Pancreas (tissue), 10 donors: ENCODE measurements at regions not wholly inside any gene's neighbourhood (a gene's known extent, or its start where the extent isn't known, plus 50 kb on each side); places are given as distances from the start of the nearest gene placed in this dataset.

Experiments used
- ATAC-seq, 4 donors: fragments of 200-7000 bp; cut with Tn5 transposase; one replicate each; pipeline versions ENCODE4 v1.8.0 to v1.9.1; 2020; ENCODE audit warnings: mild to moderate bottlenecking in 4 of 4, moderate library complexity in 4 of 4
- DNase-seq, 6 donors: peaks; one replicate each; pipeline ENCODE4 v3.0.0-alpha.2; 2020
- FAIRE-seq: peaks from 2 replicates; lab custom pipeline; 2012; peaks lifted over from hg19 to GRCh38; lab: Jason Lieb, UNC
- H3K27ac ChIP-seq, 4 donors: fragments of 200-600 bp; sonication (generic); 1 replicate in 3 of 4; 2 replicates in 1 of 4; pipeline versions ENCODE4 v1.5.0 to v1.8.0; 2020
- H3K27me3 ChIP-seq, 4 donors: fragments of 200-600 bp; one replicate each; pipeline ENCODE4 v1.8.0; 2021
- H3K36me3 ChIP-seq, 3 donors: fragments of 200-600 bp; sonication (generic) in 1 of 3; one replicate each; pipeline versions ENCODE4 v1.5.0 to v1.8.0; 2020 to 2021
- H3K4me1 ChIP-seq, 3 donors: fragments of 200-600 bp; one replicate each; pipeline ENCODE4 v1.8.0; 2021
- H3K4me3 ChIP-seq, 4 donors: fragments of 200-600 bp; sonication (generic) in 2 of 4; one replicate each; pipeline versions ENCODE4 v1.5.0 to v1.8.0; 2020 to 2021
- H3K9me3 ChIP-seq, 4 donors: fragments of 200-600 bp; one replicate each; pipeline ENCODE4 v1.8.0; 2021
- WGBS, 2 donors: extraction: QIAGEN DNeasy Blood & Tissue Kit; methylation state at CpG; one replicate each; pipeline ENCODE4 v1.1.7; 2013; 5-methylcytosine and 5-hydroxymethylcytosine counted together
- intact Hi-C, 3 donors: fragments of 100-400 bp; cut with DNase I; formaldehyde crosslinking; loops; one replicate each; pipeline versions ENCODE4 v1.11.1 to v1.14.2; 2022
- TF ChIP-seq, protein P1 (sequence below), 4 donors: fragments of 200-600 bp; sonication (generic) in 3 of 4; IDR thresholded peaks; one replicate each; pipeline versions ENCODE4 v1.5.0 to v1.8.0; 2021; ENCODE audit warnings: antibody characterized with exemption in 4 of 4
- donor health status: healthy with polysubstance abuse.
- donor health status: DM: no; HTN: no; CAD: no; lungs with moderate emphysema.
- donor health status: DM: no; HTN: no; CAD: no.
- donor health status: control.
- donor health status: control.
- donor health status: Bipolar disorder and iron deficiency.
- donor health status: DM: yes; HTN: yes; CAD: no.
- donor health status: DM: no; HTN: no; CAD: no.
- donor health status: DM: no; HTN: no; CAD: no.
- donor health status: DM: yes; HTN: yes; CAD: no.

DNA sequence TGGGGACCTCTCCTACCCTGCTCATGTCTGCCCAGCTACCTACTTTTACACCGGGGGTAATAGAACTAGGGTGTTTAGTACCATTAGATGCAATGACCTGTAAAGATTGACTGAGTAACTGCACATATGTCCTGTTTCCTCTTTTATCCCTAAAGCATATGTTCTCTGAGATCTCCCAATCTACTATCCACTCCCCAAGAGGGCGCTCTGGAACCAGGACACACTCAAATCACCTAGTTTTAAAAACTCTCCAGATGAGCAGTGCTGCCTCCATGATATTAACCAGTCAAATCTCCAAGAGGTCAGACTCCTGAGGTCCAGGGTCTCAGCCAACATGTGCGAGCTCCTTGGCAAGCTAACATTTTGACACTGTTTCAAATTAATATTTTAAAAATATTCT, 87.0 kb upstream of the TSPAN5 start:
- Histone ChIP-seq H3K9me3 (no peaks in the 10 kb centered on the region), H3K27ac (no peak overlapping the region), H3K4me3 (no peak overlapping the region), H3K4me1 (no peaks in the 10 kb centered on the region), H3K36me3 (no peaks in the 10 kb centered on the region), H3K27me3 (no peaks in the 10 kb centered on the region)
- ATAC-seq: no peak
- FAIRE-seq: no peak
- WGBS, 2 donors: 54 to 62% methylated on average over 3 of the region's 3 CpGs
- no peak for DNase-seq
- intact Hi-C loops: no loop called here
- TF ChIP-seq, protein P1, sequence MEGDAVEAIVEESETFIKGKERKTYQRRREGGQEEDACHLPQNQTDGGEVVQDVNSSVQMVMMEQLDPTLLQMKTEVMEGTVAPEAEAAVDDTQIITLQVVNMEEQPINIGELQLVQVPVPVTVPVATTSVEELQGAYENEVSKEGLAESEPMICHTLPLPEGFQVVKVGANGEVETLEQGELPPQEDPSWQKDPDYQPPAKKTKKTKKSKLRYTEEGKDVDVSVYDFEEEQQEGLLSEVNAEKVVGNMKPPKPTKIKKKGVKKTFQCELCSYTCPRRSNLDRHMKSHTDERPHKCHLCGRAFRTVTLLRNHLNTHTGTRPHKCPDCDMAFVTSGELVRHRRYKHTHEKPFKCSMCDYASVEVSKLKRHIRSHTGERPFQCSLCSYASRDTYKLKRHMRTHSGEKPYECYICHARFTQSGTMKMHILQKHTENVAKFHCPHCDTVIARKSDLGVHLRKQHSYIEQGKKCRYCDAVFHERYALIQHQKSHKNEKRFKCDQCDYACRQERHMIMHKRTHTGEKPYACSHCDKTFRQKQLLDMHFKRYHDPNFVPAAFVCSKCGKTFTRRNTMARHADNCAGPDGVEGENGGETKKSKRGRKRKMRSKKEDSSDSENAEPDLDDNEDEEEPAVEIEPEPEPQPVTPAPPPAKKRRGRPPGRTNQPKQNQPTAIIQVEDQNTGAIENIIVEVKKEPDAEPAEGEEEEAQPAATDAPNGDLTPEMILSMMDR (IDR thresholded peaks at IDR 0.05): no peak

- Histone ChIP-seq H3K27ac (no peak overlapping the region), H3K27me3 (no peaks in the 10 kb centered on the region), H3K4me3 (no peak overlapping the region), H3K4me1 (no peaks in the 10 kb centered on the region), H3K9me3 (no peaks in the 10 kb centered on the region), H3K36me3 (no peaks in the 10 kb centered on the region)
- ATAC-seq (no peak), FAIRE-seq (no peak), DNase-seq (no peak)
- 85 to 89% methylated on average over 4 of the region's 4 CpGs for WGBS, 2 donors
- TF ChIP-seq, protein P1 (IDR thresholded peaks at IDR 0.05): no peak
- intact Hi-C loops: no loop called here
Observed at GRCh38 chr4:98744372-98745150, 86.2 kb upstream of the TSPAN5 start.

DNA sequence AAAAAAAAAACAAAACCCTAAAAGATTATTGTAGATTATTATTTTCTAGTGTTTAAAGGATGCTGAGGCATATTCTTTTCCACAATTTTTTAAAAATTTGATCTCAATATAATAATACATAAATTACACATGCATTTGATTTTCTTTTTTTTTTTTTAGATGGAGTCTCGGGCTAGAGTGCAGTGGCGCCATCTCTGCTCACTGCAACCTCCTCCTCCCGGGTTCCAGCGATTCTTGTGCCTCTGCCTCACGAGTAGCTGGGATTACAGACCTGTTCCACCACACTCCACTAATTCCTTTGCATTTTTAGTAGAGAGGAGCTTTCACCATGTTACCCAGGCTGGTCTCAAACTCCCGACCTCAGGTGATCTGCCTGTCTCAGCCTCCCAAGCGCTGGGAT, 83.5 kb upstream of the TSPAN5 start:
- DNase-seq: no peak
- H3K9me3 ChIP-seq: no peaks in the 10 kb centered on the region
- H3K4me1 ChIP-seq: no peaks in the 10 kb centered on the region
- no peaks in the 10 kb centered on the region for H3K27me3 ChIP-seq
- no peaks in the 10 kb centered on the region for H3K36me3 ChIP-seq
- FAIRE-seq: no peak
- no peak overlapping the region for H3K27ac ChIP-seq
- intact Hi-C loops: no loop called here
- no peak for ATAC-seq
- WGBS, 2 donors: 71 to 76% methylated on average over 7 of the region's 7 CpGs
- H3K4me3 ChIP-seq: no peak overlapping the region
- TF ChIP-seq, protein P1 (IDR thresholded peaks at IDR 0.05): no peak

DNA sequence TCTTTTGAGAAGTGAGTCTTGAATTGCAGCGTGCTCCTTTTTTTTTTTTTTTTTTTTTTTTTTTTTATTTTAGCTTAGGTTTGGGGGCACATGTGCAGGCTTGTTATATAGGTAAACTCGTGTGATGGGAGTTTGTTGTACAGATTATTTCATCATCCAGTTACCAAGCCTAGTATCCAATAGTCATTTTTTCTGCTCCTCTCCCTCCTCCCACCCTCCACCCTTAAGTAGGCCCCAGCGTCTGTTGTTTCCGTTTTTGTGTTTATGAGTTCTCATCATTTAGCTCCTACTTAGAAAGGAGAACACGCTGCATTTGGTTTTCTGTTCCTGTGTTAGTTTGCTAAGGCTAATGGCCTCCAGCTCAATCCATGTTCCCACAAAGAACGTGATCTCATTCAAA, 81.3 kb upstream of the TSPAN5 start:
- no peaks in the 10 kb centered on the region for H3K4me1 ChIP-seq
- no peak overlapping the region for H3K4me3 ChIP-seq
- ATAC-seq (no peak), DNase-seq (no peak), FAIRE-seq (no peak)
- H3K27me3 ChIP-seq: no peaks in the 10 kb centered on the region
- WGBS, 2 donors: 71 to 73% methylated on average over 6 of the region's 6 CpGs
- intact Hi-C loops: no loop called here
- no peaks in the 10 kb centered on the region for H3K36me3 ChIP-seq
- TF ChIP-seq, protein P1 (IDR thresholded peaks at IDR 0.05): no peak
- H3K27ac ChIP-seq: no peak overlapping the region
- H3K9me3 ChIP-seq: no peaks in the 10 kb centered on the region

GRCh38 chr4:98733601-98734000, 75.2 kb upstream of the TSPAN5 start:
- intact Hi-C loops: no loop called here
- Histone ChIP-seq H3K4me3 (no peak overlapping the region), H3K27me3 (no peaks in the 10 kb centered on the region), H3K9me3 (no peaks in the 10 kb centered on the region), H3K36me3 (no peaks in the 10 kb centered on the region), H3K4me1 (no peaks in the 10 kb centered on the region), H3K27ac (no peak overlapping the region)
- ATAC-seq (no peak), DNase-seq (no peak), FAIRE-seq (no peak)
- TF ChIP-seq, protein P1 (IDR thresholded peaks at IDR 0.05): no peak
